UCSD-AML1 (cell line): ENCODE measurements at regions not wholly inside any gene's neighbourhood (a gene's known extent, or its start where the extent isn't known, plus 50 kb on each side); places are given as distances from the start of the nearest gene placed in this dataset.
A peak's percentile ranks its signal among the peaks of the same experiment; 100 is the strongest.

Source experiments
- DNase-seq: peaks from one replicate; lab custom pipeline; 2025; ENCODE audit not compliant: unreplicated experiment; lab: John Stamatoyannopoulos, UW

DNA sequence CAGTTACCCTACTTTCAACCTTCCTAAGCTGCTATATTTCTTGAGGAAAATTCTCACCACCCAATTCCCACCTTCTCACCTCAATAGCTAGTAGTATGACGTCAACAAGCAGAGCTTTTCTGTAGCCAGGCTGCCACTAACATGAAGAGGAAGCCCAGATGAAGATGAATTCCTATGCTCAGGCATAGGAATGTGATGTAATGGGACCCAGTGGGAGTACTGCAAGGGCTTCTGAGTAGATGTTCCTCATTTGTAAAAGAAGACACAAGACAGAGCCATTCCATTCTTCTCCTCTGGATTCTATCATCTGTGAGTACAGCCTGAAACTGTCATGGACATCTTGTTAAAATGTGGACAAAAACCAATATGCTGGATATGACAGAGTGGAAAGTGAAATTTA is 81.6 kb upstream of the KLF3 start:
- DNase-seq, result no peak

DNA sequence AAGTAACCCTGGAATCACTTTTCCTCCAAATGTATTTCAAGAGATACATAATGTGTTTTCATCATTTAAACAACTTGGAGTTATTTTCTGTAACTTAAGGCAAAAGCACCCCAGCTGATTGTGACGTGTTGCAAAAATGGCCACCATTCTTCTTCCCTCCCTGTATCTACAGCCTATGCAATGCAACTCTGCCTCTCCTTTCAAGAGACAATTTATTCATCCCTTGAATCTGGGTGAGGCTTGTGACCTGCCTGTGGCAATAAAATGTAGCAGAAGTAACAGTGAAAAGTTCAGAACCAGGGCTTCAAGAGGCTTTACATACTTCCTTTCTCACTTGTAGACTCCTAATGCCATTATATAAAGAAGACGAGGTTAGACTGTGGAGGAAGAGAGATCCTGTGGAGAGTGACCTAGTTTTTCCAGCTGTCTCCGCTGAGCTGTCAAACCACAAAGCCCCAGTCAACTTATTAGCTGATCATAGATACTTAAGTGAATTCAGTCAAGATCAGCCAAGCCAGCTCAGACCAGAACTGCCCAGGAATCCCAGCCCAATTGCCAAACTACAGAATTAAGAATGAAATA is 81.0 kb upstream of the KLF3 start:
- DNase-seq, result peak; percentile 48

DNA sequence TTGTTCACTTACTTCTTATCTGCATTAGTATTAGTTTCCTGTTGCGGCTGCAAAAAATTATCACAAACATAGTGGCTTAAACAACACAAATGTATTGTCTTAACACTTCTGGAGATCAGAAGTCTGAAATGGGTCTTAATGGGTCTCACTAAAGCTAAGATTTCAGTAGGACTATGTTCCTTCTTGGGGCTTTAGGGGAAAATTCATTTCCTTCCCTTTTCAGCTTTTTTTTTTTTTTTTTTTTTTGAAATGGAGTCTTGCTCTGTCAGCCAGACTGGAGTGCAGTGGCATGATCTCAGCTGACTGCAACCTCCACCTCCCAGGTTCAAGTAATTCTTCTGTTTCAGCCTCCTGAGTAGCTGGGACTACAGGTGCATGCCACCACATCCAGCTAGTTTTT is 78.1 kb upstream of the KLF3 start:
- no peak for DNase-seq

DNA sequence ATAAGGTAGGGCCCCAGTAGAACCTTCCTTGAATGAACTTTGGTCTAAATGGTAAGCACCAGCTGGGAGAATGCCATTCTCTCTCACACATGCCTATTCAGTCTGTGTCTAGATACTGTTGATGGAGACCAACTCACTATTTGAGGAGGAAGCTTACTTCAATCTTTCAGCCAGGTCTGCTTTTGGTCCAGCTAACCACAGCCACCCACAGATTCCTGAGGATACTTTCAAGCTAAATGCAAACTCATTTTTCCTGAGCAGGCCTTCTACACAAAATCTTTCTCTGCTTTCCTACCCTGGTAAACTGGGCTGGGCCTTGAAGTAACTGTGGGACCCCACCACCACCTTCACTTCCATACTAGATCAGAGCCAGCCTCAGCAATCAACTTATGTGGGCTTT is 76.9 kb upstream of the KLF3 start:
- no peak for DNase-seq

DNA sequence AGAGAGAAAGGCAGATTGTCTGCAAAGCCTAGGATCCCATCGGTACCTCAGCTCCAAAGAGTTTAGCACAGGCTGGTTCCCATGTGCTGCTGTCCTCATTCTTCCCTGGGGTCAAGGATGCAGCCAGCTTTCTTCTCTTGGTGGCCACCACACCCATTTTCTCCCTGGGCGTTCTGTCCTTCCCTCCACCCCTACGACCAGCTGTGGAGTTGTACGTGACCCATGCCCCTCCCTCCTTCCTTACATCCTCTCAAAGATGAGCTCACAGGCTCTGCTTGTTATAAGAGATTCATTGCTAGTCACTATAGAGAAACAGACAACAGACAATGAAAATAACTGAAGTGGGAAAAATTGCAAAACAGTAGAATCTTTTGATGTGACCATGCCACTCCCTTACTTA is 74.0 kb upstream of the KLF3 start:
- no peak for DNase-seq

DNA sequence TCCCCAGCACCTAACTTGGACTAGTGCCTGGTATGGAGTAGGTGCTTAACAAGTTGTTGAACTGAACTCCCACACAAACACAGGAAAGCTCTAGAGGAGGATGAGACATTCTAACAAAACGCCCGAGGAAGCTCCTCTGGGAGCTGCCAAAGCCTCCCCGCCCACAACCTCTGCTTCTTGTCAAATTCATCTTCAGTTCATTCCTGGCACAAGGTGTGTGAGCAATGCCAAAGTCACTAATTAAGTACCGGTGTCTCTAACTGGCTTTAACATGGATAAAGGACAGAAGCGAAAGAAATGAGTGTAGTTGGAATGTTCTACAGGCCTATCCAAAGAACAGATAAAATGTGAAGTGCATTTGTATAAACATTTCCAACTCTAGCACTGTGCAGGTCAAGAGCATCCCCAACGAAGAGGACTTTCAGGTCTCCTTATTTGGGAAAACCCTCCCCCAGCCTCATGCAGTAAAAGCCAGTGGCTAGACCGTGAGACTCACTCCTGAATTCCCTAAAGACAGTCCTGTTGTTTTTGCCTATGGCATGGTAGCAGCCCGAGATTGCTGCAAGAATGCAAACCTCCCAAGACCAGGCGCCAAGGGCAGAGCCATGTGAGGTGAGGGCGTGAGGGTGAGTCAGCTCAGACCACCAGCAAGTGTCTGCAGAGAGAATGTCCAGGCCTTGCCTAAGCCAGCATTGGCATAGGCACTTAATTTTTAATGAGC is 72.2 kb upstream of the KLF3 start:
- DNase-seq, result no peak

DNA sequence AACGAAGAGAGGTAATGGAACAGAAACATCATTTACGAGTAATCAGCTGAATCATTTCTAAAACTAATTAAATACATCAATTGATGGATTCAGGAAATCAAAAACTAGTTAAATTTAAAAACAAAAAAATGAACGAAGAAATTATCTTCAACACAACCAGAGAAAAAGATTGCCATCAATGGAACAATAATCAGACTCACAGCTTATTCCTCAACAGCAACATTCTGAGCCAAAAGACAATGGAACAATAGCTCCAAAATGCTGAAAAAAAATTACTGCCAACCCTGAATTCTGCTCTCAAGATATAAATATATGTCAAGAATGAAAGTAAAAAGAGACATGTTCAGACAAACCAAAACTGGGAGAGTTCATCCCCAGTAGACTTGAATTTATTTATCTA is 65.5 kb upstream of the KLF3 start:
- DNase-seq, result no peak

DNA sequence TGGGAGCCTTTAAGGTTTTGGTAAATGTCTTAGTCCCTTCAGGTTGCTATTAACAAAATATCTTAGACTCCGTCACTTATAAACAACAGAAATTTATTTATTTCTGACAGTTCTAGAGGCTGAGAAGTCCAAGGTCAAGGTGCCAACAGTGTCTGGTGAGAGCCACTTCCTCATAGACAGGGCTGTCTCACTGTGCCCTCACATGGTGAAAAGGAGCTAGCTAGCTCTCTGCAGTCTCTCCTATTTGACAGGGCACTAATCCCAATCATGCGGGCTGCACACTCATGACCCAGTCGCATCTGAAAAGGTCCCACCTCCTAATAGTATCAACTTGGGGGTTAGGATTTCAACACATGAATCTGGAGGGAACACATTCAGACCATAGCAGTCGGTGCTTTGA is 63.4 kb upstream of the KLF3 start:
- no peak for DNase-seq

DNA sequence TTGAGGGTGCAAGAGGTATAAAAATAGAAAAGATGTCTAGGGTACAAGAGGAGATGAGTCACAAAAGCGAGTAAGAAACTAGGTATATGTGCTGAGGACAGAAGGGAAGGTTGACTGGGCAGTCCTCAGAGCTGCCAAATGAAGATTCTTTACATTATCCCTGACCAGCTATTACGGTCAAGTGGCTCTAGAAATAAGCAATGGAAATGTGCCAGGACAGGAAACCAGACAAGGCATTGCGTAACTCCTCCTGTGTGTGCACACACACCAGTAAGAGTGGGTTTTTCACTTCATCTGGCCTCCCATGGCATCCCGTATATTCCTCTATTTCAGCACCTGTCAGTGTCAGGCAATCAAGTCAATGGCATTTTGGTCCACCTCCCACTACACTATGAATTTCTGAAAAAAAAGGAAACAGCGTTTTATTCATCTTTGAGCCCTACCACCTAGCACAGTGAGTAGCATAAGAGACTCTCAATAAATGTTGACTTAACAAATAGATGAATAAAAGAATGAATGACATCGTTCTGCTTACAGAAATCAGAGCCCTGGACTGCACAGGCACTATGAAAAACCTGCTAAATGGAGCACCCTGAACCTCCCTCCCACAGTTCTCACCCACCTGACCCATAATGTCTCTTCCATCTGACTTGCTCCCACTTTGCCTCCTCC is 62.6 kb upstream of the KLF3 start:
- no peak for DNase-seq

DNA sequence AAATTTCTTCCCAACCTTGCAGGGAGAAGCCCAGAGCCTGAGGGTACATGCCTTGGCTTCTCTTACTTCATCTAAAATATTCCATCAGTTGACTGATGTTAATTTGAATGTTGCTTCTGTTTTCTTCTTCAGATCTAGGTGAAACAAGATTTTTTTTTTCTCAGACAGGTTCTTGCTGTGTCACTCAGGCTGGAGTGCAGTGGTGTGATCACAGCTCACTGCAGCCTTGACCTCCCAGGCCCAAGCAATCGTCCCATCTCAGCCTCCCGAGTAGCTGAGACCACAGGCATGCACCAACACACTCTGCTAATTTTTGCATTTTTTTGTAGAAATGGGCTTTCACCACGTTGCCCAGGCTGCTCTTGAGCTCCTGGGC is 62.1 kb upstream of the KLF3 start:
- no peak for DNase-seq

DNA sequence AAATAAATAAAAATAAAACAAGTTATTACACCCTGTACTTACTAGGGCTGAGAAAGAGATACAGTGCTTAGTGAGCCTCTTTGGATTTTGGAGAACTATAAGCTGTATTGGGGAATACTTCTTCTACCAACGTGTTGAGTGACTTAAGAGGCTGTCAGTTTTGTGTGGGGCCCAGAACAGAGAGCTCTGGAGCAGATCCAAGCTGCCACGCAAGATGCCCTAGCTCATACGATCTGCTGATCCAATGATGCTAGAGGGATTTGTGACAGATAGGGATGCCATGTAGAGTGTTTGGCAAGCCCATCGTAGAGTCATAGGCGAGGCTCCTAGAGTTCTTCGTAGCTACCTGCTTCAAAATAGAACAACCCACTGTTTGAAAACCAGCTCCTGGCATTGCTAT is 60.3 kb upstream of the KLF3 start:
- DNase-seq, result no peak

DNA sequence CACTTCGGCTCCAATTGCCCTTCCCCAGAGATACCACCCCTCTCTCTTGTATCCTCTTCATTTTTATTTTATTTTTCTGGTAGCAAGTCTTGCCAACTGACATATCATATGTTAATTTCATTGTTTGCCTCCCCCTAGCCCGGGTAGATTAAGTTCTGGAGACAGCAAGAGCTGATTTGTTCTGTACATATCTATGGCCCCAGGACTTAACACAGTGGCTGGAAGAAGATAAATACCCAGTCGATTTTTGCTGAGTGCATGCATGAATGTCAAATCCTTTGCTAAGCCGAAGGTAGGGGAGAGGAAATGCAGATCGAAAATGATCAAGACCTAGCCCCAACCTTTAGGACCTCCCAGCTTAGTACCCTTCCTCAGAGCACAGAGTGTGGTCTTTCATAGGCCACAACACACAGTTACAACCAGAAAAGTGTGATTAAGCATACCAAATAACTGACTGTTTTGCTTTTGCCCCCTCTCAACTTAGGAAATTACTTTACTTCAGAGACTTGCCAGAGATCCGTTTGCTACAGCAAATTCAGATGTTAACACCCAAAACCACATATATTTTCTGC is 58.7 kb upstream of the KLF3 start:
- DNase-seq, result no peak

DNA sequence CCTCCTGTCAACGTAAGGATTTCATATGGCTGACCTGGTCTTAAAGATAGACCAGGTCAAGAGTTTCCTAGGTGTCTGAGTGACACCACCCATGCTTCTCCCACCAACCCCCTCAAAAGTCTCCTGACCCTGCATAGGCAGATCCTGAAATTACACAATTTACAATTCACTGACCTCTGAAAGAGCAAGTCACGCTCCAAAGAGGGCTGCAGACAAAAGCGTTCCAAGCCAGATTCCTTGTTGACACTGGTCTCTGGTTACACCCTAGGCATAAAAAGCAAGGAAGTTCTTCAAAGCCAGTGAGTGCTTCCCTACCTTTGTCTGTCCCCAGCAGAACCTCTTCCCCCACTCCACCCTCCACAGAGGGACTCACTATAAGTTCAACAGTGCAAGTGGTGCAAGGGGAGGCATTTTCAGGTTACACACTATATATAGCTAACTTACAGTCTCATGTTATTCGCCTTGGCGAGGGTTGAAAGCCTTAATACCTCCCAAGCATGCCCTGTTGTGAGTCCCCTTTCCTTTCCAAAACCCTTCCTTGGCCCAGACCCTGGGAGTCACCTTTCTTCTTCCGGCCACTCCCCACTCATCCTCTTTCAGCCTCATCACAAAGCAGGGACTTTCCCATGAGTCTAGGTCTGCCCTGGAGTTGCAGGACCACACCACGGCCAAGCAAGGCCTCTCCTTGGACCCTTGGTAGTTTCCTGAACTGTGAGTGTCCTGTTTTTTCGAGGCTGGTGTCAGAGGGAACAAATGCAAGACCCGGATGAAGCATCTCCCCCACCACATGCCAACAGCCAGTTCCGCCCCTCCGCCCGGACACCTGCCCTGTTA is 58.0 kb upstream of the KLF3 start:
- no peak for DNase-seq

DNA sequence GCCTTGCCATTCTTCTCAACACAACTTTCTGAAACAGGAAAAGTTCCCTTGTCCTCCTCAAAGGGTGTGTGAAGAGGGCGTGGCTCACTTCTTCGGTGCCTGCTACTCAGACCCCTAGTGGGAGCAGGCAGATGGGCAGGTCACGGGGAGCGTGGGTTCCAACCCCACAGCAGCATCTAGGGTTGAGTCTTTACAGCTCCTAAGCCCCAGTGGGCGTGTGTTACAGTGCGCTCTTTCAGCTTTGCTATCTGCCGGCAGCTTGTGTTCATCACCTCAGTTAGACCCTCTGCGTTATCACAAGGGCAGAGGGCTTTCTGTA is 57.5 kb upstream of the KLF3 start:
- no peak for DNase-seq

DNA sequence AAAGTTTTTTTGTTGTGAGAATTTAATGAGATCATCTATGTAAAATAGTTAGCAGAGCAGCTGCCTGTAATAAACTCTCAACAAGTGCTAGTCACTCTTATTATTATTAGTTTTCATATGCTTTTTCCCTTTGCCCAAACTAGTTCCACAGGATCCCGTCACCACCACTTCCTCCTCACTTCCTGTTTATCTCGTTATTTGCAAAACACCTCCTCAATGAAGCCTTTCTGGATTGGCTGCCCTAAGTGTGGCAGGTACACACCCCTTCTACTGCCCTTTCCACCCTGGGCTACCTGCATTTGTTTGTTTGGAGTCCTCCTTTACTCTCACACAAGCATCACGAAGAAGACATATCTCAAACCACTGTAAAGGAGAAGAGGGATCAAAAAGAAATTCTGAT is 54.4 kb upstream of the KLF3 start:
- no peak for DNase-seq

DNA sequence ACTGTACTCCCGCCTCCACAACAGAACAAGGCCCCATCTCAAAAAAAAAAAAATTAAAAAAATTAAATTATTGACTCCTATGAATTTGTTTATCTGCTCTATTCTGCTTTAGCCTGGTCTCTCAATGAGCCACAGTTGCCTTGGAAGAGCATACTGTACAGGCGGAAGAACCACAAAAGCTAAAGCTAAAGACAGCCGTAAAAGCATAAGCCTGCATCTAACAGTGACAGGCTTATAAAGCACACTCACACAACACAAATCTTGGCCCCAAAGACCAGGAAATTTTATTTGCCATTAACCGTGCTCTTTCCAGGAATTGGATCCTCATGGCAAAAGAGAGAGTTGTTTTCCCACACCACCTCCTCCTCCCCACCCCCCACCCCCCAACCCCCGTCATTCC is 53.5 kb upstream of the KLF3 start:
- no peak for DNase-seq

DNA sequence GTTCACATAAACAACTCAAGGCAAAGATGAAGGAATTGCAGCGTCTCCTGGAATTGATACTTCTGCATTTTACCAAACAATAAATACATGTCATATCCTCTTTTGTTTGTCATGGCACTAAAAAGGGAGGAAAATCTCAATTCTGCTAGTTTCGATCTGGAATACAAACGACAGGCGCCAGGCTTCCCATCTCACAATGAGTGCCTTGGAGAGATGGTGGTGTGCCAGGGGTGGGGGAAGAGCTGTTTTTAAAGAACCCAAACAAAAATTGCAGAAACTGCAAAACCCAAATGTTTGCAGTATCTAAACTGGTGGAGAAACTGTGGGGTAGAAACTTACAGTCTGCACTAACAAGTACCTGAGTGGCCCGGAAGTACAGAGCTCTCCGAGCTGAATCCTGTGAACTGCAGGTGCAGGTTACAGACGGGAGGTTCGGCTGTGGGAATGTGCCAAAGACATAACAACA is 53.0 kb upstream of the KLF3 start:
- no peak for DNase-seq

DNA sequence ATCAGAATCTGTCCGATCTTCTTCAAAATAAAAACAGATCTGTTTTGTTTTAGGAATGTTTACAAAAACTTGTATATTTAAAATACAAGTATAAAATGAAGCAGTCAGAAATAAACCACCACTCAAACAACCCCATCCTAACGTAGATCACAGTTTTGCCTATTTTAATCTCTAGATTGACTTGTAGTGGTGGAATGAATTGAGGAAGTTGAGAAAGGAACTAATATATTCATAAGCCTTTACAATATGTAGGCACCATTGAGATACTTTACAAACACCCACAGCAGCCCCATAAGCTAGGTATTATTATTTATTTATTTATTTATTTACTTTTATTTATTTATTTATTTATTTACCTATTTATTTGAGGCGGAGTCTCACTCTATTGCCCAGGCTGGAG is 52.3 kb upstream of the KLF3 start:
- no peak for DNase-seq

DNA sequence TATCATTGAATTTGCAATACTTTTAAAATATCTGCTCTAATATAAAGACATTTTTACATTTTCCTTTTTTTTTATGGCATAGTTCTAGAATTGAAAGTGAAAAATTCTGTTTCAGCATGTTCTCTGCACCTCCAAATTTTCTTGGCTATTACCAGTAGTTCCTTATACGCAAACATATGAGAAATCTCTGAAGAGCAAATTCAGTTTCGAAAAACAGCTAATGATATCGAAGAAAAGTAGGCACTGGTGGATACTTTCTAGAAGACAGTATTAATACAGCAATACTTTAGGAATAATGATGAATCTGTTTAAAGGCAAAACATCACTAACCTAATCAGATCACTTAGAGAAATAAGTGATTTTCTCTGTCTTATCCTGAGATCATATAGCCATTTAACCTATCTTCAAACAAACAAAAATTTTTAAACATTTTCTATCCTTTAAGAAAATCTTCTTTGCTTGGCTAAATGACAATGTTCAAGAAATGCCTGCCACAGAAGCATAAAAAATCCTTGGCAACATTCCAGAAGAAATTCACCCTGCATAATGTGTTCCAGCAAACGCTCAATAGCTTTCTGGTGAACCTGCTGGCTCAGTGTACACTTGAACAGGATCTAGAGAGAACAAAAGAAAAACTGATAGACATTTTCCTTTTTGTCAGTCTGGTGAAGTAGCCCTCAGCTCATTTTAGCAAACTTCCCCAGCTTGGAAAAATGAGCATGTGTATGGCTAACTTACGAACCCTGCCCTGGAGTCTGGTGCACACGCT is 51.2 kb upstream of the KLF3 start:
- DNase-seq, result no peak
